Activated T-helper 1 cell treated with Interleukin-2 at 50 U/mL for 16 hours (primary cell): ENCODE measurements at regions not wholly inside any gene's neighbourhood (a gene's known extent, or its start where the extent isn't known, plus 50 kb on each side); places are given as distances from the start of the nearest gene placed in this dataset.

Experiments used
- DNase-seq: peaks from one replicate; pipeline ENCODE4 v3.0.0-alpha.2; 2020; ENCODE audit warnings: low read depth

DNA sequence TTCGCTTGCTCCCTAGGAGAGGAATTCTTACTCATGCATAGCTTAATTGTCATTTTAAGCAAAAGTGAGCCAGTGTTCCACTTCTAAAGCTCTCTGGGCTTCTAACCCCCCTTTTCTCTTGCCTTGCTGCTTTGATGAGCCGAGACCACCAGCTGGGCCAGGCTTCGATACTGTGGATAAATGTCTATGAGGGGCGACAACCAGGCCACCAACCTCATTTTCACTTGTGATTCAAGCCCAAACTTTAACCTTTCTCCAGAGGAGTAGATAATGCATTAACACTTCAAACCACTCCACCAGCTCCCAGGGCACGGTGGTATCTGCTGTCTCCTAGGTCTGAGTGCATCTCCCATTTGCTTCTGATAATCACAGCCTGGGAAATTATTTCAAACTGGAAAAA, 205.6 kb downstream of the PSAT1 start:
- no peak for DNase-seq

GRCh38 chr9:78505546-78505945, 208.6 kb downstream of the PSAT1 start:
- DNase-seq: no peak

DNA sequence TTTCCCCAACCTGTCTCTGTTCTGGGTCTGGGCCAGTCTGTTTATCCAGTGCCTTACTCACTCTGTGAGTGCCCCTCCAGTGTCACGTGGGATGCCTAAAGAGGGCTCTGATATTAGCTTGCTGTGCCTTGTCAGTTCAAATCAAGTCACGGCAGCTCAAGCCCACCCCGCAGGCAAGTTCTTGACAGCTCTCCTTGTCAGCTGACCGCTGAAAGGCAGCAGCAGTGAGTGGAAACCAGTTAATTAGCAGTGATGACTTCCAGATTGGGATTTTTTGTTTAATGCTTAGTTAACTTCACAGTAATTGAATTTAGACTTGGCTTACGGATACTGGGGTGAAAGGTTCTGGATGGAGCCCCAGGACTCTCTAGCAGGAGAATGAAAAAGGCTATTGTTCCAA, 210.1 kb downstream of the PSAT1 start:
- no peak for DNase-seq

- DNase-seq: no peak
These were observed 213.1 kb downstream of the PSAT1 start for GRCh38 chr9:78510035-78510434.

GRCh38 chr9:78515108-78515507, 218.2 kb downstream of the PSAT1 start:
- no peak for DNase-seq

DNA sequence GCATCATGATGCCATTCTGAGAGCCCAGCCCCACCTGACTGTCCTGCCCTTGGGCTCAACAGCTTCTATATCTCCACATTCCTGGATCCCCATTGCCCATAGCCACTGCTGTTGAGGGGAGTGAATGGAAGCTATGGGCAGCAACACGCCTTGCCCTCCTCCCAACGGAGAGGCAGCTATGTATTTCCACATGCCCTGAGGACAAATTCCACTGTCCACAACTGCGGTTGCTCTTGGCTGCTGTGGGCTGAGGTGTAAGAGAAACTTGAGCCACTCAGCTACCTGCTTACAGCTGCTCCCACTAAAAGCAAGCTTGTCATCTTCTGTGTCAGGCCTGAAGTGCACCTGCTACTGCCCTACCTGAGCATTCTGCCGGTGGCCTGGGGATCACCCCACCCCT, 222.9 kb downstream of the PSAT1 start:
- no peak for DNase-seq

DNA sequence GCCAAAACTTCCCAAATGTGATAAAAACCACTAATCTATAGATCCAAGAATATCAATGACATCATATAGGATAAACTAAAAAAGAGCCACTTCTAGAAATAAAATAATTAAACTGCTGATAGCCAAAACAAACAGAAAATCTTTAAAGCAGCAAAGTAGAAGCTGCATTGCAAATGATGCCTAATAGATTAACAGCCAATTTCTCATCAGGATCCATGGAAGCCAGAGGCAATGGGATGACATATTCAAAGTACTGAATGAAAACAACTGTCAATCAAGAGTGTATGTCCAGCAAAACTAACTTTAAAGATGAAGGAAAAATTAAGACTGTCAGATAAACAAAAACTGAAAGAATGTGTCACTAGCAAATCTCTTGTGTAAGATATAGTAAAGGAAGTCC, 224.8 kb downstream of the PSAT1 start:
- no peak for DNase-seq

DNA sequence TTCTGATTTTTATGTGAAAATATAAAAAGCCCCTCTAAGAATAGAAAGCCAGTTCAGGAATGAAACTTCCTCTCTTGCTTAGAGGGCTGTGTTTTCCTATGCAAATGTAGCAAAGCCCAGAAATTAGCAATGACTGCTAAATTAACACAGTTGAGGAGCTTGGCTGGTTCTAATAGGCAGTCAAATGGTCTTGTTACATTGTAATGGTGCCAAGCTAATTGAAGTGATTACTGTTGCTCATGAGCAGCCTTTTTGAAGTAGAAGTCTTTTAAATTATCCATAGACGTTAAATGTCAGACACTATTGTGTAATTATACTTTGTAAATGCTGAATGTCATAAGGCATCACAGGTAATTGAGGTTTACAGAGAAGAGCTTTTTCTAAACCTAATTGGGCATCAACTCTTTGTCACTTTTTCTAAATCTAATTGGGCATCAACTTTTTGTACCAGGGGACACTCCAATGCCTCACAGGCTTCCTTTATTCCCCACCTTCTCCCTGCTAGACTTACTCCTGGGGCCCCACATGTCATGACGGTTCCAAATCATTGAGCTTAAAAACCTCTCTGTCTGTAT, 229.1 kb downstream of the PSAT1 start:
- DNase-seq: no peak

- no peak for DNase-seq
These were observed 236.6 kb downstream of the PSAT1 start for GRCh38 chr9:78533500-78533899.

DNA sequence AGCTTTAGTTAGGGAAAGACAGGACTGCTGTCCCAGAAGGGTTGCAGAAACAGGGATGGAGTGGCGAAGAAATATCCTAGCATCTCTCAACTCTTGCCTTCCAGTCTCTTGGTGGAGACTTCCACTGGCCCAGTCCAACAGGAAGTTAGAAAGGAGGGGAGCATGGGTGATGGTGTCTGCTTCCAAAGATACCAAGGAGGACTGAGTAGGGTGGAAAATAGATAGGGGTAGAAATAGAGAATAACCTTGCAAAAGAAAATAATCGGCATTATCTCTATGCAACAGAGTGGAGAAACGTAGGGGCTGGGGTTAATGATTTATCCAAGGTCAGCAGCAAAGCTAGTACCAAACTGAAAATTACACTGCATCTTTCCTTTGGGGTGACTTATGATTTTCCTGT, 242.3 kb downstream of the PSAT1 start:
- DNase-seq: no peak

- no peak for DNase-seq
These were observed 243.0 kb downstream of the PSAT1 start for GRCh38 chr9:78539904-78540303.

DNA sequence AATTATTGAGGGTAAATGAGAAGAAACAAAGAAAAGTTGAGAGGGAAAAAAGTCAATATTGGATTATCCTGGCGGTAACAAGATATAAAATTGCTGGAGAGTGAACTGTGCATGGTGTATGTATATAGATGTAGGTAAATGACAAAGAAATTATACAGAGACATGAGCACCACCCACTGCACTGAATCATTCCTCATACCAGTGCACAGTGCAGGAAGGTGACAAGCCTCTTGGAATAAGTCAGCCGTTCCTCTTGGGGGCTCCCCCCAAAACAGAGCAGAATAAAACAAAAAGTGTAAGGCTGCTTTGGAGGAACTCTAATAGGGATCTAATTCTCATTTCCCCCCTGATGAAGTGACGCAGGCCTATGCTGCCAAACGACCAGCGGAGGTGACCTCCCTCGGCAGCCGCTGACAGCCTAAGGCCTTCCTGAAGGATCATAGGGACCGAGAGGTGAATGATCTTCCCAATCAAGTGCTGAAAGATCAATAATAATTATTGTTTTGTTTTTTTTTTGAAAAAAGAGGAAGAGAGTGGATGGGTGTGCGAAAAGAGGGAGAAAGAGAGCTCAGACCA, 245.0 kb downstream of the PSAT1 start:
- DNase-seq: no peak

DNA sequence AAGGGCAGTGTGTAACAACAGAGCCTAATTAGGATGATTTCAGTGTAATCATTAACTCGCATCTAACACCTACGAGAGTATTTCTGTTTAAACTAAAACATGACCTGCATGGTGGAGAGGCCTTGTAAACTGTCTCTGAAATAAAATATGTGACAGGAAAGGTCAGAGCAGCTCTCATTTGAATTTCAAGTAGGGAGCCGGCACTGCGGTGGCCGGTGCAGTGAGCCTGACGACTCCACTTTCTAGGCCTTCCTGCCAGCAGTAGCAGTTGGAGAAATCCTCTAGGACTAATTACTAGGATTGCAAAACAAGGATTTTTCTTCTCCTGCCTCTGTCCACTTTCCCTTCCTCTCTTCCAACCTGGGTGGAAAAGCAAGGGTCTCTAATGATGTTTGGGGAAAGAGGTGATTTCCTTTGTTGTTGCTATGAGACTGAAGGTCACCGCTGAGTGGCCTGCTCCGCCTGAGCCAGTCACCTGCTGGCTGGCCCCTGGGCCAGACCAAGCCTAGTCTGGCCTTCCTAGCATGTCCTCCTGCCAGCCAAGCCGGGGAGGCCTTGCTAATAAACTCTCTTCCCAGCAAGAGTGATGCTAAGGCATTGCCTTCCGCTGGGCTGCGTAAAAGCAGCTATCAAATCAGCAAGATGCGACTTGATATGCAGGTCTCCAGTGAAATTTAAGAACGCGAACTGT, 245.7 kb downstream of the PSAT1 start:
- DNase-seq: no peak

GRCh38 chr9:78543353-78543752, 246.4 kb downstream of the PSAT1 start:
- no peak for DNase-seq

DNA sequence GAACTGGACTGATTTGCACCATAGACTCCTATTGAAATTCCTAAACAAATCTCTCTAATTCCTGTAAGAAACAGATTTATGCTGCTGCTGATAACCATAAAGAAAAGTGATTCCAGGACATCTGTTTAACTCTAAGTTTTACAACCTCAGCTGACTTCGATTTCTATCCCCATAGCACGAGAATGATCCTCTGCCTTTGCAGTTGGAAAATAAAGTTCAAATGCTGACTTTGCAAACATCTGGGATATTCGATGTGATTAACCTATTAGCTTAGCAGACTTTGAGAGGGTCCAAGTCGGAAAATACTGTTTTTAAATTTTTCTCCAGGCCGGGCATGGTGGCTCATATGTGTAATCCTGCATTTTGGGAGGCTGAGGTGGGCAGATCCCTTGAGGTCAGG, 247.3 kb downstream of the PSAT1 start:
- no peak for DNase-seq

DNA sequence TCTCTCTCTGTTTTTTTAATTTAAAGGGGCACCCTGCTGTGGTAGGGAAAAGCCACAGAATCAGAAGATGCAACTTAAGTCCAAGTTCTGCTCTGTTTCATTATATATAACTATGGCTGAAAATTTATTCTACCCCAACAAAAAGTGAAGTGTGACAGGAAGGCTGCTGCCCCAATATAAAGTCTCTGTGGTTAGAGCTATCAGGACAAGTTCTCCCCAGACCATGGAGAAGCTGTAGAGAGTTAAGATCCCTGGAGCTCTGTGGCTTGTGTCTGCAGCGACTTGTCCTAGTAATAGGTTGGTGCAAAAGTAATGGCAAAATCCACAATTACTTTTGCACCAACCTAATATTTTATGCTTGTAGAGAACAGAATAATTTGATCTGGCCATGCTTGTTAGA, 250.9 kb downstream of the PSAT1 start:
- DNase-seq: no peak

- no peak for DNase-seq
These were observed 251.7 kb downstream of the PSAT1 start for GRCh38 chr9:78548670-78549069.

GRCh38 chr9:78549711-78550110, 252.8 kb downstream of the PSAT1 start:
- DNase-seq: no peak

DNA sequence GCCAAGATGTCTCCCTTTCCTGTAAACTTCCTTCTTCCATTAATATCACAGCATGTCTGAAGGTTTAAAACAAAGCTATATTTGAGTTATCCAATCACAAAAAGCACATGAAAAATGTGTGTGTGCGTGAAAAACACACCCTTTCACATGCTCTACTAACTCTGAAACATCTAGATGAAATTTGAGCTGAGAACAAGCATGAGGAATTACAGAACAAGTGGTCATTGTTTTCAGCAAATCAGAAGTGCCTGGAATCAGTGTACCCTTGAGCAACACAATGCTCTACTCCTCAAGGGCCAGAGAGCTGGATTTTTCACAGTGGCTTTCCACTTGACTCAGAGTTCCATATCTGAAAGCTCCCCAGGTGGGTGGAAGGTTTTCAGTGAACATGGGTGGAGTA, 255.9 kb downstream of the PSAT1 start:
- no peak for DNase-seq

DNA sequence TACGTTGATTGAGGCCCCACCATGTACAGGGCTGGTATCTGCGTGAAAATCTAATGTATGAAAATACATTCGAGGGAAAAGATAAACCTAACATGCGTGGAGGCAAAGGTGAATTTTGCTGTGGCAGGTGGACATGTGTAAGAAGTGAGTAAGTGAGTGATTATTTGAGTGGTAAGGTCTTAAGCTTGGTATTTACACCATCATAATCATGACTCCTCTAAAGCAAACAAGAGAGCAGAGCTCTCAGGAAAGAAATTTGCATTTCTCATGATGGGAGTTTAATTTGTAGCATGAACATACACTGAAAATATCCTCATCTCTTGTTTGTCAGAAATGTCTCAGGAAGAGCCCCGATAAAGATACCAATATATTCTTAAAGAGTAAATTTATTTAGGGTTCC, 260.6 kb downstream of the PSAT1 start:
- no peak for DNase-seq

- DNase-seq: no peak
These were observed 262.5 kb downstream of the PSAT1 start for GRCh38 chr9:78559449-78559885.

DNA sequence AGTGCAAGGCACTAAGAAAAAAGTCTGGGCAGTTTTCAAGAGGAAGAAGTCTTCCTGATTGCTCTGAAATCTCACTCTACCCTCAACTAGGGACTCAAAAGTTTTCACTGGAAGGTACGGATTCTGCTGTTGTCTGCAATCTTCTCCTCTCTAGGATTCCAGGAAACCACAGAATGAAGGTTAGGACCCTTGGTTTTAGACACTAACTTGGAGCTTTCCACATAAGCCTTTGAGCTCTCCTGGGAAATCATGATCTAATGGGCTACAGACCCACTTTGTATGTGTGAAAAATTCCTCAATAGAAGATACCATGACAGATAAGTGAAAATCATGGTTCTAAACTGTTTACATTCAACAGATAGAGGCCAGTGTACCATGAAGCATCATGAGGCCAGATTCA, 265.1 kb downstream of the PSAT1 start:
- no peak for DNase-seq

DNA sequence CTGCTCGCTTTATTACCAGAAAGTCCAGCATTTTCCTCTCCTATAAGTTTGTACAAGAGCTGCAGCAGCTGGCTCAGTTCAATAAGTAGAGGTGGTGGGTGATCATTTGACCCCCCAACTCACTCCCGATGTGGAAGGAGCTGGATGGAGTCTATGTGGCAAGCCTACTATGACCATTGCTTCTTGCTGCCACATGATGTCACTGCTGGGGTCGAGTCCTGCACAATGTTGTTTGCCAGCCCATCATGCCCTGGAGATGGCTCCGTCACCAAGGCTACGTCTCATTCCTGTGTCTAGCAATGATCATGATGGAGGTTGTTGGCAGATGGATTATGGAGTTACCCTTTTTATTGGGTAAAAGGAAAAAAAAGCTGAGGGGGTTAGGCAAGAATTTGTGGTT, 266.3 kb downstream of the PSAT1 start:
- DNase-seq: no peak

DNA sequence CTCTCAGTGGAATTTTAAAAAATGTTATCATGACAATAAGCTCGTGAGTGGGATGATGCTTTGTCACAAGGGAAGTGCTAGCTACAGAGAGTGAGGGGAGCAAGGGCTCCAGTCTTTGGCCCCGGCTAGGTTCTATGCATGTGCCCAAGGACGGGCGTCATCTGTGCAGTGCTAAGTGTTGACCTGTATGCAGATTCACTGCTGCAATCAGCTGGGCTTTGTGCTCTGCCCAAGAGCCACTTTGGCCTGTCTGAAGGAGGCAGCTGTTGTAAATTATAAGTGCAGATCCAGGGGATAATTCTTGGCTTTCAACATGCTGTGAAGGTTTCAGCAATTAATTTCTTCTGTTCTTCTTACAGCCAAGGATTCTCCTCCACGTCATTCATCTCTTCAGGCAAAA, 268.6 kb downstream of the PSAT1 start:
- no peak for DNase-seq
